HepG2 (cell line): ENCODE measurements at regions not wholly inside any gene's neighbourhood (a gene's known extent, or its start where the extent isn't known, plus 50 kb on each side); places are given as distances from the start of the nearest gene placed in this dataset.

ENCODE experiments used
- ATAC-seq: fragments of 200-7000 bp; cut with Tn5 transposase; 3 replicates; pipeline ENCODE4 v1.9.1; 2020; ENCODE audit warnings: mild to moderate bottlenecking, moderate library complexity
- BruUV-seq: library from RNA; stranded (reverse); fragments of 400-500 nt; replicated peaks from 2 replicates; lab custom pipeline; 2021; lab: Mats Ljungman, UMichigan
- CTCF ChIA-PET: fragments of 300-600 bp; formaldehyde crosslinking; extraction: SDS; loops from one replicate; lab custom pipeline; 2021; ENCODE audit warnings: low total read pairs, inconsistent platforms, low intra/inter-chr PET ratio; lab: Yijun Ruan, JAX
- POLR2A ChIA-PET: fragments of 350-600 bp; sonication (Branson Sonifier 250); formaldehyde crosslinking; loops from one replicate; lab custom pipeline; 2020; ENCODE audit warnings: antibody characterized with exemption, inconsistent platforms; lab: Yijun Ruan, JAX
- DNase-seq: peaks from one replicate; pipeline ENCODE4 v3.0.0-alpha.2; 2015; ENCODE audit warnings: low spot score
- FAIRE-seq: peaks from 3 replicates; lab custom pipeline; 2011; peaks lifted over from hg19 to GRCh38; lab: Jason Lieb, UNC
- H2AFZ ChIP-seq: one replicate; pipeline ENCODE4 v1.6.1; 2011; ENCODE audit warnings: low read length, inconsistent platforms
- H3K27ac ChIP-seq: fragments of 300-600 bp; 3 replicates; pipeline ENCODE4 v1.8.0; 2011; ENCODE audit warnings: mixed run types, mild to moderate bottlenecking, mixed read lengths, low read length, inconsistent platforms; ENCODE audit not compliant: insufficient read depth; ENCODE audit errors: extremely low read length
- H3K27me3 ChIP-seq, 2 experiments: fragments of 200-600 bp in 1 of 2; 2 replicates in 1 of 2; 3 replicates in 1 of 2; pipeline versions ENCODE4 v1.6.0 to v1.8.0; 2011; ENCODE audit warnings: low read length in 2 of 2, mild to moderate bottlenecking in 2 of 2, moderate library complexity in 2 of 2, inconsistent platforms in 1 of 2; ENCODE audit not compliant: insufficient read depth in 2 of 2, control insufficient read depth in 1 of 2
- H3K36me3 ChIP-seq, 2 experiments: fragments of 200-600 bp in 1 of 2; replicated peaks in 1 of 2; 2 replicates in 1 of 2; 3 replicates in 1 of 2; pipeline versions ENCODE4 v1.5.1 to v1.8.0; 2011; ENCODE audit warnings: low read length in 2 of 2, inconsistent platforms in 1 of 2; ENCODE audit not compliant: insufficient read depth in 2 of 2, control insufficient read depth in 1 of 2
- H3K4me1 ChIP-seq: 2 replicates; pipeline ENCODE4 v1.5.1; 2012; ENCODE audit warnings: low read length, inconsistent platforms; ENCODE audit not compliant: insufficient read depth
- H3K4me2 ChIP-seq: 2 replicates; pipeline ENCODE4 v1.6.0; 2011; ENCODE audit warnings: low read depth, low read length, inconsistent platforms
- H3K4me3 ChIP-seq, 3 experiments: fragments of 200-600 bp in 1 of 3; sonication (generic), shearing (Covaris generic) in 1 of 3; replicated peaks in 1 of 3; 2 replicates each; pipeline ENCODE4 v1.5.1; 2011 to 2016; ENCODE audit warnings: low read length in 3 of 3, inconsistent platforms in 2 of 3, low read depth in 2 of 3, mild to moderate bottlenecking in 2 of 3, control low read depth in 1 of 3, mixed read lengths in 1 of 3; ENCODE audit not compliant: insufficient read depth in 1 of 3
- H3K79me2 ChIP-seq: one replicate; pipeline ENCODE4 v1.6.1; 2011; ENCODE audit warnings: low read length, inconsistent platforms; ENCODE audit not compliant: insufficient read depth
- H3K9ac ChIP-seq: 2 replicates; pipeline ENCODE4 v1.6.0; 2011; ENCODE audit warnings: mild to moderate bottlenecking, low read depth, low read length, inconsistent platforms; ENCODE audit not compliant: insufficient read depth
- H3K9me3 ChIP-seq: 2 replicates; pipeline ENCODE4 v1.5.1; 2012; ENCODE audit warnings: mild to moderate bottlenecking, low read length
- H4K20me1 ChIP-seq: 2 replicates; pipeline ENCODE4 v1.6.0; 2011; ENCODE audit warnings: inconsistent platforms, mild to moderate bottlenecking, low read length, moderate library complexity; ENCODE audit not compliant: insufficient read depth
- ELF4 ChIP-seq: sonication (generic); formaldehyde crosslinking; IDR thresholded peaks from 2 replicates; pipeline ENCODE4 v1.5.0; 2020; ENCODE audit warnings: missing genetic modification reagents, mild to moderate bottlenecking, moderate library complexity, borderline replicate concordance
- MAFF ChIP-seq: IDR thresholded peaks from 2 replicates; pipeline ENCODE4 v1.6.1; 2011; ENCODE audit warnings: low read depth, low read length, improper control_type of control experiment
- MAFK ChIP-seq, 2 experiments: IDR thresholded peaks in 1 of 2; conservative IDR thresholded peaks in 1 of 2; 2 replicates each; pipeline ENCODE4 v1.6.1; 2011; ENCODE audit warnings: improper control_type of control experiment in 2 of 2, low read length in 2 of 2
- NFE2L2 ChIP-seq: fragments of 150-350 bp; IDR thresholded peaks from 2 replicates; pipeline ENCODE4 v1.6.1; 2014; ENCODE audit warnings: low read length
- ZNF253 ChIP-seq: sonication (generic); formaldehyde crosslinking; IDR thresholded peaks from 2 replicates; pipeline ENCODE4 v1.8.0; 2022; ENCODE audit warnings: mild to moderate bottlenecking, missing genetic modification reagents, borderline replicate concordance
- ZNF256 ChIP-seq: sonication (generic); formaldehyde crosslinking; conservative IDR thresholded peaks from 2 replicates; pipeline ENCODE4 v1.4.0; 2020; ENCODE audit warnings: missing genetic modification reagents
- ZNF777 ChIP-seq: sonication (generic); formaldehyde crosslinking; IDR thresholded peaks from 2 replicates; pipeline ENCODE4 v1.4.0; 2020; ENCODE audit warnings: missing genetic modification reagents
- WGBS: methylation state at CpG from one replicate; pipeline ENCODE4 v1.1.6; 2017; ENCODE audit warnings: low lambda C conversion rate; 5-methylcytosine and 5-hydroxymethylcytosine counted together
- in situ Hi-C: cut with HindIII; loops from 2 replicates; pipeline ENCODE4 v1.10.0; 2017; ENCODE audit warnings: low pct_unique_long_range_greater_than_20kb; ENCODE audit not compliant: extremely low pct_ligation_motif_present
- intact Hi-C: fragments of 100-400 bp; cut with micrococcal nuclease; formaldehyde crosslinking; loops from one replicate; pipeline ENCODE4 v1.10.0; 2022; ENCODE audit not compliant: unreplicated experiment
- TF ChIP-seq, protein P1 (sequence below): IDR thresholded peaks from 2 replicates; pipeline ENCODE4 v1.6.1; 2016; ENCODE audit warnings: control low read depth
- TF ChIP-seq, protein P2 (sequence below), 2 experiments: IDR thresholded peaks; 2 replicates each; pipeline ENCODE4 v1.6.1; 2011 to 2012; ENCODE audit warnings: low read length in 2 of 2, borderline replicate concordance in 1 of 2, low read depth in 1 of 2, mild to moderate bottlenecking in 1 of 2, moderate library complexity in 1 of 2
- TF ChIP-seq, protein P3 (sequence below): sonication (generic); formaldehyde crosslinking; IDR thresholded peaks from 2 replicates; pipeline ENCODE4 v1.8.0; 2022; ENCODE audit warnings: missing genetic modification reagents, low read depth, mild to moderate bottlenecking, borderline replicate concordance
- TF ChIP-seq, protein P4 (sequence below): sonication (generic); formaldehyde crosslinking; conservative IDR thresholded peaks from 2 replicates; pipeline ENCODE4 v1.8.0; 2022; ENCODE audit warnings: low read depth, missing genetic modification reagents

DNA sequence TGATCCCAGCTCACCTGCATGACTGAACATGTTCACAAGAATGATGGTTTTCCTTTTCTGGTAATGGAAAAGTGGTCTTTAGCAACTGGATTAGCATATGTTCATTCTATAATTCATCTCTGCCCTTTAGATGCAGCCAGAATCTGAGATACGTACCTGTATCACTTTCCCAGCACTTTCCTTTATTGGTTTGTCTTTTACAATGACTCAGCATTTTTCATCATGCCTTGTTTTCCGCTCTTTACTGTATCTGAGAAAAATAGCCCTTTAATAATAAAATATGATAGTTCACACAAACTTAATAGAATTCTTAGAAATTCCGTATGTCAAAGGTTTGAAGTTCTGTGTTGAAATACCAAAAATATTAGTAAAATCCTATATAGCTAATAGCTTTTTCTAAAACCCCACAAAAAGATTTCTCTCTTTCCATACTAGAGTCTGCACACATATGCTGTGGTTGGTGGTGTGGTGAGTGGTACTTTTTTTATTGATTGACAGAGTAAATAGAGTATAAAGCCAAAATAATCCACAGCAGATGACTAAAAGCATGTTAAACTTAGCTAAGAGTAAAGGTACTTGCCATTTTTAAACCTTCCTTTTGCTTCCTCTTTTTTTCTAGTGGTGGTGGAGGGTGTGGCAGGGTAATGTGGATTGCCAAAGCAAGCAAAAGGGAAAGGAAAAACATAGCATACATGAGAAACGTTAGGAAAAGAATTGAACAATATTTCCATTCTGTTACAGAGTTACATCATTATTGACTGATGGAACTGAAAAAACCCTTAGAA, 328.9 kb upstream of the RBMS3 start:
- H3K27ac ChIP-seq, result no peak overlapping the region

DNA sequence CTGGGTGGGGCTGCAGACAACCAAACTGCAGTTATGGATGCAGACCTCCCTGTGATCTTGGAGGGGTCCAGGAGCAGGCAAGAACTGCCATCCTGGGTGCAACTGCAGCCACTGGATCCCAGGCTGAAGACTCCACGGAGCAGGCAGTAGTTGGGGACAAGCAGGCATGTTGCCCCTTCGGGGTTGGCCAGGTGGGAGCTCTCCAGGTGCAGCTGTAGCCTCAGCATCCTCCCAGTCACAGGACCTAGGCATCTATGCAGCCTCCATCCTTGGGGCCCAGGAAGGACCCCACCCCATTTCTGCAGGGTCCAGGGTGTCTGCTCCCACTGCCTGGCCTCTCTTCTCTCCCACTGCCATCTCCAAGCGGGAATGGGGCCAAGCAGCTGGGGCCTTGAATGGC, 322.2 kb upstream of the RBMS3 start:
- H3K4me3 ChIP-seq, result no peak overlapping the region
- H3K9me3 ChIP-seq, result peaks cover 28% of the 10 kb centered on the region
- no peaks in the 10 kb centered on the region for H3K79me2 ChIP-seq
- CTCF ChIA-PET, result no interaction called here
- H3K27me3 ChIP-seq, result no peaks in the 10 kb centered on the region
- H3K36me3 ChIP-seq, result no peaks in the 10 kb centered on the region
- no peak overlapping the region for H3K9ac ChIP-seq
- no peak overlapping the region for H2AFZ ChIP-seq
- BruUV-seq, result no TSS peak
- DNase-seq (no peak), FAIRE-seq (no peak), ATAC-seq (no peak)
- WGBS, result no CpG with 5 or more reads among the region's 3 CpGs
- intact Hi-C loops, result no loop called here
- in situ Hi-C loops, result no loop called here
- H3K4me2 ChIP-seq, result no peak overlapping the region
- no peaks in the 10 kb centered on the region for H4K20me1 ChIP-seq
- POLR2A ChIA-PET, result no interaction called here
- no peak overlapping the region for H3K27ac ChIP-seq
- H3K4me1 ChIP-seq, result no peaks in the 10 kb centered on the region
- TF ChIP-seq, protein P1, sequence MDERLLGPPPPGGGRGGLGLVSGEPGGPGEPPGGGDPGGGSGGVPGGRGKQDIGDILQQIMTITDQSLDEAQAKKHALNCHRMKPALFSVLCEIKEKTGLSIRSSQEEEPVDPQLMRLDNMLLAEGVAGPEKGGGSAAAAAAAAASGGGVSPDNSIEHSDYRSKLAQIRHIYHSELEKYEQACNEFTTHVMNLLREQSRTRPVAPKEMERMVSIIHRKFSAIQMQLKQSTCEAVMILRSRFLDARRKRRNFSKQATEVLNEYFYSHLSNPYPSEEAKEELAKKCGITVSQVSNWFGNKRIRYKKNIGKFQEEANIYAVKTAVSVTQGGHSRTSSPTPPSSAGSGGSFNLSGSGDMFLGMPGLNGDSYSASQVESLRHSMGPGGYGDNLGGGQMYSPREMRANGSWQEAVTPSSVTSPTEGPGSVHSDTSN, result no peak
- TF ChIP-seq ZNF253 (CRISPR knock-in tag) (no peak), ZNF256 (no peak), ZNF777 (no peak), ELF4 (CRISPR knock-in tag) (no peak)
- TF ChIP-seq, protein P2, sequence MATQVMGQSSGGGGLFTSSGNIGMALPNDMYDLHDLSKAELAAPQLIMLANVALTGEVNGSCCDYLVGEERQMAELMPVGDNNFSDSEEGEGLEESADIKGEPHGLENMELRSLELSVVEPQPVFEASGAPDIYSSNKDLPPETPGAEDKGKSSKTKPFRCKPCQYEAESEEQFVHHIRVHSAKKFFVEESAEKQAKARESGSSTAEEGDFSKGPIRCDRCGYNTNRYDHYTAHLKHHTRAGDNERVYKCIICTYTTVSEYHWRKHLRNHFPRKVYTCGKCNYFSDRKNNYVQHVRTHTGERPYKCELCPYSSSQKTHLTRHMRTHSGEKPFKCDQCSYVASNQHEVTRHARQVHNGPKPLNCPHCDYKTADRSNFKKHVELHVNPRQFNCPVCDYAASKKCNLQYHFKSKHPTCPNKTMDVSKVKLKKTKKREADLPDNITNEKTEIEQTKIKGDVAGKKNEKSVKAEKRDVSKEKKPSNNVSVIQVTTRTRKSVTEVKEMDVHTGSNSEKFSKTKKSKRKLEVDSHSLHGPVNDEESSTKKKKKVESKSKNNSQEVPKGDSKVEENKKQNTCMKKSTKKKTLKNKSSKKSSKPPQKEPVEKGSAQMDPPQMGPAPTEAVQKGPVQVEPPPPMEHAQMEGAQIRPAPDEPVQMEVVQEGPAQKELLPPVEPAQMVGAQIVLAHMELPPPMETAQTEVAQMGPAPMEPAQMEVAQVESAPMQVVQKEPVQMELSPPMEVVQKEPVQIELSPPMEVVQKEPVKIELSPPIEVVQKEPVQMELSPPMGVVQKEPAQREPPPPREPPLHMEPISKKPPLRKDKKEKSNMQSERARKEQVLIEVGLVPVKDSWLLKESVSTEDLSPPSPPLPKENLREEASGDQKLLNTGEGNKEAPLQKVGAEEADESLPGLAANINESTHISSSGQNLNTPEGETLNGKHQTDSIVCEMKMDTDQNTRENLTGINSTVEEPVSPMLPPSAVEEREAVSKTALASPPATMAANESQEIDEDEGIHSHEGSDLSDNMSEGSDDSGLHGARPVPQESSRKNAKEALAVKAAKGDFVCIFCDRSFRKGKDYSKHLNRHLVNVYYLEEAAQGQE (IDR thresholded peaks at IDR 0.05; ENCODE audit: borderline replicate concordance in 1 of 2, low read depth in 1 of 2, low read length in 2 of 2), result no peak
- TF ChIP-seq, protein P3, sequence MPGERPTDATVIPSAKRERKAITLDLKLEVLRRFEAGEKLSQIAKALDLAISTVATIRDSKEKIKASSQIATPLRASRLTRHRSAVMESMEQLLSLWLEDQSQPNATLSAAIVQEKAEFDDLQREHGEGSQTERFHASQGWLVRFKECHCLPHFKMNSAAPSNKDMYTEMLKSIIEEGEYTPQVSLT (CRISPR knock-in tag), result no peak

More for the DNA sequence above, 328.9 kb upstream of the RBMS3 start:
- no TSS peak for BruUV-seq
- in situ Hi-C loops, result no loop called here
- ATAC-seq (no peak), FAIRE-seq (no peak), DNase-seq (no peak)
- no peaks in the 10 kb centered on the region for H3K36me3 ChIP-seq
- WGBS, result 11% methylated on average over 4 of the region's 4 CpGs
- intact Hi-C loops, result no loop called here
- TF ChIP-seq, protein P4, sequence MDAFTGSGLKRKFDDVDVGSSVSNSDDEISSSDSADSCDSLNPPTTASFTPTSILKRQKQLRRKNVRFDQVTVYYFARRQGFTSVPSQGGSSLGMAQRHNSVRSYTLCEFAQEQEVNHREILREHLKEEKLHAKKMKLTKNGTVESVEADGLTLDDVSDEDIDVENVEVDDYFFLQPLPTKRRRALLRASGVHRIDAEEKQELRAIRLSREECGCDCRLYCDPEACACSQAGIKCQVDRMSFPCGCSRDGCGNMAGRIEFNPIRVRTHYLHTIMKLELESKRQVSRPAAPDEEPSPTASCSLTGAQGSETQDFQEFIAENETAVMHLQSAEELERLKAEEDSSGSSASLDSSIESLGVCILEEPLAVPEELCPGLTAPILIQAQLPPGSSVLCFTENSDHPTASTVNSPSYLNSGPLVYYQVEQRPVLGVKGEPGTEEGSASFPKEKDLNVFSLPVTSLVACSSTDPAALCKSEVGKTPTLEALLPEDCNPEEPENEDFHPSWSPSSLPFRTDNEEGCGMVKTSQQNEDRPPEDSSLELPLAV (CRISPR knock-in tag), result no peak
- TF ChIP-seq NFE2L2 (peak; percentile 94), MAFK (conservative IDR thresholded peaks at IDR 0.05 in 1 of 2, IDR thresholded peaks at IDR 0.05 in 1 of 2; ENCODE audit: low read length in 2 of 2) (peak; percentile 95 to 96), MAFF (peak; percentile 93)
- POLR2A ChIA-PET, result no interaction called here
- CTCF ChIA-PET, result no interaction called here
- H3K79me2 ChIP-seq, result no peaks in the 10 kb centered on the region
- H3K27me3 ChIP-seq, result no peaks in the 10 kb centered on the region
- H3K4me1 ChIP-seq, result no peaks in the 10 kb centered on the region
- H4K20me1 ChIP-seq, result no peaks in the 10 kb centered on the region
- H3K9ac ChIP-seq, result no peak overlapping the region
- H3K4me3 ChIP-seq, result no peak overlapping the region
- H3K9me3 ChIP-seq, result peaks cover 56% of the 10 kb centered on the region
- no peak overlapping the region for H3K4me2 ChIP-seq
- no peak overlapping the region for H2AFZ ChIP-seq
